HUDEP-2 (cell line): ENCODE measurements at regions not wholly inside any gene's neighbourhood (a gene's known extent, or its start where the extent isn't known, plus 50 kb on each side); places are given as distances from the start of the nearest gene placed in this dataset.
"Not testable (repeated sequence)": the region's sequence is repeated elsewhere in the genome, so short reads cannot be mapped to it uniquely, and the experiment has no call there.

Experiments used
- DNase-seq, 76 experiments: peaks; one replicate each; lab custom pipeline; 2025; ENCODE audit not compliant: unreplicated experiment in 76 of 76; lab: John Stamatoyannopoulos, UW

DNA sequence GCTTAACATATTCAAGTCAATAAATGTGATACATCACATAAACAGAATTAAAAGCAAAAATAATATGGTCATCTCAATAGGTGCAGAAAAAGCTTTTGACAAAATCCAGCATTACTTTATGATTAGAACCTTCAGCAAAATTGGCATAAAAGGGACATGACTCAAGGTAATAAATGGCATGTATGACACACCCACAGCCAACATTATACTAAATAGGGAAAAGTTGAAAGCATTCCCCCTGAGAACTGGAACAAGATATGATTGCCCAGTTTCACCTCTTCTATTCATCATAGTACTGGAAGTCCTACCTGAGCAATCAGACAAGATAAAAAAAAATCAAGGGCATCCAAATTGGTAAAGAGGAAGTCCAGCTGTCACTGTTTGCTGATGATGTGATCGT is 594.7 kb downstream of the DIPK2A start:
- DNase-seq: no peak

DNA sequence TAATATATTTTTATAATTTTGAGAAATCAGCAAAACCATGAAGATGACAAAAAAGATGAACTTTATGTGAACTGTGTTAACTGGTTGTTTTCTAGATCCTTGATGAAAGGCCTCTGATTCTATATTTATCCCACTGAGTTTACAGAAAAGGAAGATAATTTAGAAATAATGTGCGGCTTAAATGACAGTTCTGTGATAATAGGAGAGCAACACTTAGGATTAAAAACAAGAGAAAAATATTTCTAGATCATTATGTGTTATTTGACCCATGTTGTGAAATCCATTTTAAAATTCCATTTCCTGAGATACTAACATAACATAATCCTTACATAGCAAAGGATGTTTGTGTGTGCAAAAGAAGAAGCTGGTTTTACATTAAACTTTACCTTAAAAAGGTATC is 598.0 kb downstream of the DIPK2A start:
- no peak for DNase-seq

DNA sequence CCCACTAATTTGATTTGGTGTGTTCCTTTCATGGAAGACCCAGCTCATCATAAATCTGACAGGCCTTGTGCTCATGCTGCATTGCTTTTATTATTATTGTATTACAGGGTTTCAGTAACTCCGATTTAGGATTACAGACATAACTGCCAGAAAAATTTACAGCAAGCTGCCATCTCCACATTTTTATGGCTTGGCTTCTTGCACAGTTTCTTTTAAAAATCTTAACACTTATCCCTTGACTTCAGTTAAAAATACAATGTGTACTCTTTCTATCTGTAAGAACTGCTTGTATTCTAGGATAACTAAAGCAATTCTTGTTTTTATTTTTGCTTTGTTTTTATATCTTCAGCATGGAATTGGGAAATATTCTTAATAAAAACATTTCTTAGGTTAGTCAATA is 612.2 kb downstream of the DIPK2A start:
- DNase-seq: no peak

DNA sequence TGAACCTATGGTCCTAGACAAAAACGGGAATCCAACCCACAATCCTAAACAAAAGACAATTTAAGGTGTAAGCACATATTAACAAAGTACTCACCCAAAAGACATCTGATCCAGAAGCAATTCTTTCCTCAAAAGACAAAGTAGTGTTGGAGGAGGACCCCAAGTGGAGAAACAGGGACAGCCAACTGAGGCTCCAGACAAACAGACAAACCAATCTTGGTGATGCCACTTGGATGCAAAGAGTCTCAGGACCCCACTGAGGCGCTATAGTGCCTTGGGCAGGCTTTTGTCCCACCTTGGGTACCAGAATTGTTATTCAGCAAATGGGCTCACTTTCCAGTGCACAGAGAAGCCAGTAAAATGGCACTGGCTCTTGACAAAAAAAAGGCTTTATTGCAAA is 613.8 kb downstream of the DIPK2A start:
- DNase-seq: no peak

DNA sequence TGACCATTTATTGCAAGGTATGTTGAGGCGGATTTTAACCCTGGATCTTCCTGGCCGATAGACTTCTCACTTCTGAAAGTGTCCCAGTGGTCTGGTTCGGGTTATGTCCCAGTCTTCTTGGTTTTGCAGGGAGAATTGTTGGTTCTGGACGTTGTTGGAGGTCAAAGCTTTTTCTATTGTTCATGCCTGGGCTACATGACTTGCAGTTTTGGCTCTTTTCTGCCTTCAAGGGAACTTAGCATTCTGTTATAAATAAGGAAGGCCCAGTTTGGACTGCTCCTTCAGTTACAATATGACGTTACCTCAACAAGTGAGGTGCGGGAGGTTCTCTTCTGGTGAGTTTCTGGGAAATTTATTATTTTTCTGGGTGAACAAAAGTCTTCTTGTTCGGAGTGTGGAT is 614.3 kb downstream of the DIPK2A start:
- DNase-seq: no peak

DNA sequence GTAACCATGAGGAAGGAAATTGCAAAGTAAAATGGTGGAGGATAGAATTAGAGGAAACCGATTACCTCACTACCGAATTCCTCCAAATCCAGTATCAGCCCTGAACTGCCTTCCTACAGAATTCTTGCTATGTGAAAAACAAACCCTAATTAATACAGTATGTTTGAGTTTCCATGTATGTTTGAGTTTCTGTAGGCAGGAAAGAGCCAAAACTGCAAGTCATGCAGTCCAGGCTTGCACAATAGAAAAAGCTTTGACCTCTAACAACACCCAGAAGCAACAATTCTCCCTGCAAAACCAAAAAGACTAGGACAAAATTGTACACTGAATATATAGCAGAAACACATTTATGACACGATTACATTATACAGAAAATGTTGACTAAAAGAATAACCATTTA is 614.8 kb downstream of the DIPK2A start:
- no peak for DNase-seq

DNA sequence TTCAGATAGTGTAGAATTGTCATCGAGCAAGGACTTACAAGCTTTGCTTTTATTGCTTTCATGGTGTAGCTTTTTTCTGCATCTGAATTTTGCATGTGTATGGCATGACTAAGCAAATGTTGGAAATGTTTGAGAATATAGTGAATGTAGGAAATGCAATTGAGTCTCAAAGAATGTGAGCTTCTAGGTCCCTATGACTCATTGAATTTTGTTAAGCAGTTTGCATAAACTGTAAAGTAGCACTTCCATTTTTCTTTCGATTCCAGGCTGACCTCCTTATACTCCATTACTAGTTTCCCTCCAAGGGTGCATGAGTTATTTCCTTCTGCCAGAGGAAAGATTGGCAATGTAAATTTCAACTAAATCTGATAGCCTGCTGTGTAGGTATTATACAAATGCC is 619.2 kb downstream of the DIPK2A start:
- DNase-seq: no peak

DNA sequence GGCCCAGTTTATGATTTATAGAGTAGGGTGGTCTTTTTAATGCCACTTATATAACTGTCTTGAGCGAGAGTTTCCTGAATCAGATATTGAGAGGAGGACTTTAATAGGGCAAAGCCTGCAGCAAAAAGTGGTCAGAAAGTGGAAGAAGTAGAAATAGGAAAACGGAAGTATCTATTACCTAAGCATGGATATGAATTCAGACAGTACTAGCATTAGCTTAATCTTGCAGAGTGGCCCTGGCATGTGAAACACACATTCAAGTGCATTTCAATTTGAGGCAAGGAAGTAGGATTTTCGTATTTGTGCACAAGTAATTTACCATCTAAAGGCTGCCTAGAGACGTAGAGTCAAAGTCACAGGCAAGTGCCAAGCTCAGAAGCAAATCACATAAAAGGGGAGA is 622.3 kb downstream of the DIPK2A start:
- no peak for DNase-seq

DNA sequence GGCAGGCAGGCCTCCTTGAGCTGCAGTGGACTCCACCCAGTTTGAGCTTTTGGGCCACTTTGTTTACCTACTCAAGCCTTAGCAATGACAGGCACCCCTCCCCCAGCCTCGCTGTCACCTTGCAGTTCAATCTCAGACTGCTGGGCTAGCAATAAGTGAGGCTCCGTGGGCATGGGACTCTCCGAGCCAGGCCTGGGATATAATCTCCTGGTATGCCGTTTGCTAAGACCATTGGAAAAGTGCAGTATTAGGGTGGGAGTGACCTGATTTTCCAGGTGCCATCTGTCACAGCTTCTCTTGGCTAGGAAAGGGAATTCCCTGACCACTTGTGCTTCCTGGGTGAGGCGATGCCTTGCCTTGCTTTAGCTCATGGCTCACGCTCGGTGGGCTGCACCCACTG is 648.6 kb downstream of the DIPK2A start:
- not testable (repeated sequence) for DNase-seq

DNA sequence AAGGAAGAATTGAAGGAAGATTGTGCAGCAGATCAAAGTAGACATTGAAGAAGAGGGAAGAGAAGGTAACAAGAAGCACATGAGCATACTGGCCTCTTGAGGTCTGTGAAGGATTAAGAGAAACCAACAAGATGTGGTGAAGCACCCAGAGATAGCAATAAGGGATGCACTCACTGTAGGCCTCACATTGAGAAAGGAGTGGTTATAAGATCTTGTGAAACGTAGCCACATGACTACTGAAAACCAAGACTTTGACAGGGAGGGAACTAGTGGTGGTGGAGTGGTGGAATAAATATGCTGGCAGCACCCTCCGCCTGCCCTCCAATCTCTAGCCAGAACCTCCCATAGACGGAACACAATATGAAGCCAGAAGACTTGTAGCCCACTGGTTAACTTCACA is 651.2 kb downstream of the DIPK2A start:
- DNase-seq: no peak

DNA sequence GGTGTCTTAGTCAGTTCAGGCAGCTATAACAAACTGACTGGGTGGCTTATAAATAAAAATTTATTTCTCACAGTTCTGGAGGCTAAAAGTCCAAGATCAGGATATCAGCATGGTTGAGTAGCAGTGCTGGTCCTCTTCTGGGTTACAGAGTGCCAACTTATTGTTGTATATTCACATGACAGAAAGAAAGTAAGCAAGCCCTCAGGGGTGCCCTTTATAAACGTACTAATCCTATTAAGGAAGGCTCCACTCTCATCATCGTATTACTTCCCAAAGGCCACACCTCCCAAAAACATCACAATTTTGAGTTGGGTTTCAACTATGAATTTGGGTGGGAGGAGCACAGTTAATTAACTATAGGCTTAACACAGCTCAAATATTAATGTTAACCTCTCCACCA is 653.0 kb downstream of the DIPK2A start:
- DNase-seq: no peak

DNA sequence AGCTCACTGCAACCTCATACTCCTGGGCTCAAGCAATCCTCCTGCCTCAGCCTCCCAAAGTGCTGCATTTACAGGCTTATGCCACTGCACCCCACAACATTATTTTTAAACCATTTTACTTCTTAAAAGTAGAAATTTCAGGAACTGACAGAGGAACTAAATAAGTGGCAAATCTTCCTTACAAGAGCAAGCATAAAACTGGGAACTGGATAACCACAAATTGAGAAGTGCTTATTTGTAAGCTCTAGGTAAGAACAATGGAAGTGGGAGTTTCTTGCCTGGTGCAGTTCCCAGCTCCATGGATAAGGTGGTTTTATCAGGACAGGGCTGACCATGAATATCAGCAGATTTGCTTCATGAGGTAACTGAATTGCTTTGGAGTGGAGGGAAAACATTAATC is 655.2 kb downstream of the DIPK2A start:
- no peak for DNase-seq

DNA sequence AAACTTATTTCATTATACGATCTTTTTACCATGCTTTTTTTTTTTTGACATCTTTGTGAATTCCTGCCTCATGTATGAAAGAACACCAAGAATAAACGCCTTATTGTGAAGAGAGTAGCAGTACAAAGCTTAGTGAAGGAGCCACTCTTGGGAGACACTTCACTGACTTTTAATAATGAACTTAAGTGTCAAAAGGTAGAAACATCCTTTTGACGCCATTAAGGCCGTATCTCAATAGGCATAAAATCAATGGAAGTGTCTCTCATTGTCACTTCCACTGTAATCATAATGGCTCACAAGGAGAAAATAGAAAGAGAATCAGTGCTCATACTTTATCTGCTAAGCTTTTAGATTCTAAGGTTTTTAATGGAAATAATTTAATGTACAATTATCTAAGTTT is 657.8 kb downstream of the DIPK2A start:
- no peak for DNase-seq

DNA sequence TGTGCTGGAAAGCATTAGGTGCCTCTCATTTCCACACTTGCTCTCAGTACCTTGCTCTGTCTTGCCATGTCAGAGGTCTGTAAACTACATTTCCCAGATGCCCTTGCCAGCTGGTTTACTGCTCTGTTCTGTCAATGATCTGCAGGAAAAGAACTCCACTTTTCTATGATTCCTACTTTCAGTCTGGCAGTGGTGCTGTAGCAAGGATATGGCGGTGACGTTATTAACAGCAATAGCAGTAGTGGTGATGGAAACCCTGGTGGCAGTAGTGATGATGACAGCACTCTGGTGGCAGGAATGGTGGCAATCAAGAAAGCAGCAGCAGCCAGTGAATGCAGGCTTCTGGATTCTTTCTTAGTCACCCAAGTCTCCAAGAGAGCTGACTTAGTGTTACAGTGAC is 665.2 kb downstream of the DIPK2A start:
- DNase-seq: no peak

DNA sequence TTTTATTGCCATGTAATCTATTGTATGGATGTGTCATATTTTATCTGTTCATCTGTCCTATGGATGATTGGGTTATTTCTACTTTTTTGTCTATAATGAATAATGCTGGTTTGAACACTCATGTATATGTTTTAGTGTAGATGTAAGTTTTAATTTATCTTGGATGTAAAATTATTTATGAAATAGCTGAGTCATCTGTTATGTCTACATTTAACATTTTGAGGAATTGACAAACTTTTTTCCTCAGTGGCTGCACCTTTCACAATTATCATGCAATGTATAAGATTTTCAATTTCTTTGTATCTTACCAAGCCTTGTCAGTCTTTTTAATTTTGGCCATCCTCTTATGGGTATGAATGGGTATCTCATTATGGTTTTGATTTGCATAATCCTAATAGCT is 666.4 kb downstream of the DIPK2A start:
- no peak for DNase-seq

DNA sequence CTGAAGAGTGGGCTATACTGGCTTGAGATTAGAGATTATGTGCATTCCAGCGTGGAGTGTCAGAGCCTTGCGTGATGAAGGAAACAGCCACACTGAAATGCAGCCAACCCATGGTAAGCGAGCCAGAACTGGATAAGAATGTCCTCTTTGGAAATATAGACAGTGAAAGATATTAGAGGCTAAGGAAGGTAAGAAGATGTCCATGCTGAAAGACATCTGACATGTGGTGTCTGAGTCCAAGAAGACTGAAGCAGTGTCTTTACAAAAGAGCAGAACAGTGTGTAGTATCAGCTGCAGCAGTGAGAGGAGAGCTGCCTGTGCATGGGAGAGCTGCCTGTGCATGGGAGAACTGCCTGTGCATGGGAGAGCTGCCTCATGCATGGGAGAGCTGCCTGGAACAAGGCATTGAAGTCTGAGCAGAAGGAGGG is 672.2 kb downstream of the DIPK2A start:
- DNase-seq: no peak

DNA sequence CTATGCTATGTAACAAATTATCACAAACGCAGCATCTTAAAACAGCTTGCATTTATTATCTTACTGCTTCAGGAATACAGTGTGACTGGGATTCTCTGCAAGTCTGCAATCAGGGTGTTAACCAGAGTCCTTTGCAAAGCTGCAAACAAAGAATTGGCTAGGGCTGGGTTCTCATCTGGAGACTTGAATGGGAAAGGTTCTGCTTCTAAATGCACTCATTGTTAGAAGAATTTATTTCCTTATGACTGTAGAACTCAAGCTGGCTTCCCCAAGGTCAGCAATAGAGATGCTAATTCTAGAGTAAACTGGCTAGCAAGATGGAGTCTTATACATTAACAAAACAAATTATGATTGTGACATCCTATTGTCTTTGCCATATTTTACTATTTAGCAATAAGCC is 673.7 kb downstream of the DIPK2A start:
- DNase-seq: no peak

DNA sequence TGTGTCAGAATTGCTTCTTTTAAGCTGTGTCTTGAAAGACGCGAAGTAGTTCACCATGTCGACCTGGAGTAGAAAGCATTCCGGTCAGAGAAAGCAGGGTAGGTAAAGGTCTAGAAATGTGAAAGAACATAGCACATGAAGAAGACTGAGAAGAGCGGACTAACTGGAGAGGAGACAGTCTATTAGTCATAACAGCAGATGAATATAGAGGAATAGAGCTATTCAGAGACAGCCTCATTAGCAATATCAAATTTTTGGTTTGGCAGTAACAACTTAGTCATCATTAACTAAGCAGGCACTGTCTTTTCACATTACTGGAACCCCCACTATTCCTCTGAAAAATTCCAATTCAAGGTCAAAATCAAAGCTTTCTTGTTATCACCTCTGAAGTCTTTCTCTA is 678.8 kb downstream of the DIPK2A start:
- no peak for DNase-seq

DNA sequence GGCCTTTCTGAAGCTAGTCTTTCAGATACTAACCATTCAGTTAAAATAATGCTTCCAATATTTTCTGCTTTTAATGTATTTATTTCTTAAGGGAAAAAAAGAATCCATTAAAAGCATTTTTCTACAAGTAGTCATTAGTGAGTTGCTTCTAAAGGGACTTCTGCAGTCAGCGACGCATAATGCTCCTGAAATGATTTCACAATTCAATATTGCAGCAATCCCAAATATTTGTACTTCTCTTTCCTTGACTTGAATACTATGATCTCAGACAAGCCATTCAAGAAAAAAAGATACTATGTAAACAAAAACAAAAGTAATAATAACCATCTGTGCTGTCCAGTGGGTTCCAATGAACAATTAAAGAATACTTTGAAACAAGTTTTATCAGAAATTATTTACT is 681.0 kb downstream of the DIPK2A start:
- no peak for DNase-seq

DNA sequence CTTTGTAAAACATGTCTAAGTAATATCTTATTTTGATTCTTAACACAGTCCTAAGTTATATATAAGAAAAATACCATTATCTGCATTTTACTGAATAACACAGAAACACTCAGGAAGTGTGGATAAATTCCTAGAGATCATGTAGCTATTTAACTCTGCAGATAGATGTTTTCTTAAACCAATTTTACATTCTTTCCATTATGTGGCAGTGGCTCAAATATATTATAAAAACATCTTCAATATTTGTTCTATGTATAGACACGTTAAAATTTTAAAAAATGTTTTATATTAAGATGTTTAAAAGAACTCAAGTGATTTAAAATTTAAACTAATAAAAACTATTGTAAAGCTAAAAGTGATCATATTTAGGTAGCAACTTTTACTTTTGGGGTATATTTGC is 683.8 kb downstream of the DIPK2A start:
- no peak for DNase-seq

DNA sequence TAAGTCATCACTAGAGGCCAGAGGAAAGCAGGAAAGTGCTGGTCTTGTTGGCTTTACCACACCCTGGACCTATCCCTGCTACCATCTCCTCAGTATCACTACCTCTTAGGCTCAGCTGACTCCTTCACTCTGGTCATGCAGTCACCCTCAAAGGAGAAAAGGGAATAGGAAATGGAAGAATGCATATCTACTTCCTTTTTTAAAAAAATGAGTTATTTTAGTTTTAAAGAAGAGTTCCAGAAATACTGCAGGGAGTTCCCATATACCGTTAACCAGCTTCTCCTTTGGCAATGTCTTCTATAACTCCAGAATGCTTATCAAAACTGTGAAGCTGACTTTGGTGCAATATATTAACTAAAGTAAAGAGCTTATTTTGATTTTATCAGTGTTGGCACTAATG is 688.6 kb downstream of the DIPK2A start:
- DNase-seq: no peak

DNA sequence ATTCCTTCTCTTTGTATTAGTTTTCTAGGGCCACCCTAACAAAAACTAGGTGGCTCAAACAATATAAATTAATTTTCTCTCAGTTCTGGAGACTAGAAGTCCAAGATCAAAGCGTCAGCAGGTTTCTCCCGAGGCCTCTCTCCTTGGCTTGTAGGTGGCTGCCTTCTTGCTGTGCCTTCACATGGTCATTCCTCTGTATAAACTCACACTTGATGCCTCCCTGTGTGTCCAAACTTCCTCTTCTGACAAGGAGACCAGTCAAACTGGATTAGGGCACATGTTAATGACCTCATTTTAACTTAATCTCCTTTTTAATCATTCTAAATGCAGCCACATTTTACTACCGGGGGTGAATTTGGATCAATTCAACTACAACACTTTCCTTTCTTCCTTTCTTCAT is 691.1 kb downstream of the DIPK2A start:
- DNase-seq: no peak

DNA sequence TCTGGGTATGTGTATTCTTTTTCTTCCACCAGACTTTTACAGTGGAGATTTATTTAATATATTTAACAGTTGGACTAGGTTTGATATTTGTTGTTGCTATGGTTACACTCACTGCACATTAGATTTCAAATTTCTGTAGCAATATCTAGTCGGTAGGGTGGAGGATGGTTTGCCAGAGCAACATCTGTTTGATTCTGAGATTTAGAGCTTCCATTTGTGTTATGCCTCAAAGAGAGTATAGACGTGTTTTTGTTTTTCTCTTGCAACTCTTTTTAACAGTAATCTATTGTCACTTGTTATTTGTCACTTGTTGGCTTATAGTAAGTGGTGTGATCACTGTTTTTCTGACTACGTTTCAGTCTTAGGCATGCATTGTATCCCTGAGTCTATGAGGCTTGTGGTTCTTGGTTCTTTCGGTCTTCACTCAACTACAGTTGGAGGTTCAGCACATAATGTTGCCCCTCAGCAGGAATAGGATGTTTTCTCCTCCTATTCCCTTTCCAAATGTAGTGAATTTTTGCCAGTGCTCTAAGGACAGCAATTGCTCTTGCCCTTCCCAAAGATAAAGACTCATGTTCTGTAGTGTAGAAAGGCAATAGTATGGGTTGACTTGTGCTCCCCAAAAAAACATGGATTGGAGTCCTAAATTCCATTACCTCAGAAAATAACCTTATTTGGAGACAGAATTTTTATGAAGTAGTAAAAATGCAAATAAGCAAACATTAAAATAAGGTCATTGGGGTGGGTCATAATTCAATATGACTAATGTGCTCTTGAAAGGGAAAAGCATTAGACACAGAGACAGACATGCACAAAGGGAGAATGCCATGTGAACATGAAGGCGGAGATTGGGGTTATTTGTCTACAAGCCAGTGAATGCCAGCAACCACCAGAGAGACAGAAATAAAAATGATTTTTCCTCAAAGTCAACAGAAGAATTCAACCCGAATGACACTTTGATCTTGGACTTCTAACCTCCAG is 692.1 kb downstream of the DIPK2A start:
- no peak for DNase-seq
